T-cell (primary cell): ENCODE measurements at regions not wholly inside any gene's neighbourhood (a gene's known extent, or its start where the extent isn't known, plus 50 kb on each side); places are given as distances from the start of the nearest gene placed in this dataset.
"Not testable (repeated sequence)": the region's sequence is repeated elsewhere in the genome, so short reads cannot be mapped to it uniquely, and the experiment has no call there.

Source experiments
- ATAC-seq, 4 experiments: fragments of 200-7000 bp in 3 of 4; fragments of 150-1000 bp in 1 of 4; cut with Tn5 transposase; replicated peaks in 1 of 4; 1 replicate in 3 of 4; 2 replicates in 1 of 4; pipeline ENCODE4 v1.10.0; 2021; ENCODE audit warnings: moderate library complexity in 3 of 4, mild to moderate bottlenecking in 2 of 4, moderate number of reproducible peaks in 1 of 4
- CTCF ChIA-PET, 2 donors: fragments of 300-600 bp; sonication (Branson Sonifier 250); formaldehyde crosslinking; loops; one replicate each; lab custom pipeline; 2022; ENCODE audit warnings: antibody characterized with exemption in 2 of 2; lab: Charles Lee
- POLR2A ChIA-PET, 2 donors: fragments of 300-600 bp; sonication (Branson Sonifier 250); formaldehyde crosslinking; loops; one replicate each; lab custom pipeline; 2022; ENCODE audit warnings: antibody characterized with exemption in 2 of 2; lab: Charles Lee
- DNase-seq, 35 experiments: peaks; one replicate each; pipeline versions ENCODE4 v3.0.0 to v3.0.0-alpha.2; 2013 to 2023
- H3K27ac ChIP-seq: one replicate; pipeline ENCODE4 v1.5.1; 2013; ENCODE audit warnings: low read length
- H3K27me3 ChIP-seq, 2 experiments: replicated peaks in 1 of 2; 1 replicate in 1 of 2; 2 replicates in 1 of 2; pipeline versions ENCODE4 v1.6.1 to v1.7.0; 2013; ENCODE audit warnings: low read length in 1 of 2, mixed read lengths in 1 of 2; ENCODE audit not compliant: control insufficient read depth in 2 of 2, insufficient read depth in 2 of 2; ENCODE audit errors: extremely low read depth in 1 of 2
- H3K36me3 ChIP-seq, 2 donors: 1 replicate in 1 of 2; 2 replicates in 1 of 2; pipeline versions ENCODE4 v1.6.1 to v1.7.0; 2013; ENCODE audit warnings: low read length in 1 of 2; ENCODE audit not compliant: control insufficient read depth in 2 of 2, insufficient read depth in 1 of 2; ENCODE audit errors: extremely low read depth in 1 of 2
- H3K4me1 ChIP-seq, 2 experiments: 1 replicate in 1 of 2; 2 replicates in 1 of 2; pipeline versions ENCODE4 v1.6.1 to v1.7.0; 2013; ENCODE audit warnings: low read length in 2 of 2, mixed read lengths in 1 of 2; ENCODE audit not compliant: insufficient read depth in 2 of 2, control insufficient read depth in 1 of 2; ENCODE audit errors: extremely low read depth in 1 of 2
- H3K4me3 ChIP-seq, 2 donors: 1 replicate in 1 of 2; 2 replicates in 1 of 2; pipeline versions ENCODE4 v1.5.1 to v1.7.0; 2013; ENCODE audit warnings: mild to moderate bottlenecking in 2 of 2, low read length in 1 of 2, moderate library complexity in 1 of 2; ENCODE audit not compliant: control insufficient read depth in 1 of 2; ENCODE audit errors: extremely low read depth in 1 of 2
- H3K9me3 ChIP-seq: 2 replicates; pipeline ENCODE4 v1.7.0; 2013
- H3K27ac Mint-ChIP-seq, 2 donors: one replicate each; pipeline ENCODE4 v1.8.0; 2020 to 2021; ENCODE audit warnings: mild to moderate bottlenecking in 2 of 2, mixed read lengths in 2 of 2
- H3K27me3 Mint-ChIP-seq, 2 donors: one replicate each; pipeline ENCODE4 v1.8.0; 2021 to 2022; ENCODE audit warnings: mixed read lengths in 2 of 2
- H3K36me3 Mint-ChIP-seq: one replicate; pipeline ENCODE4 v1.8.0; 2021; ENCODE audit warnings: mixed read lengths
- H3K4me1 Mint-ChIP-seq, 3 donors: one replicate each; pipeline ENCODE4 v1.8.0; 2020 to 2022; ENCODE audit warnings: mixed read lengths in 3 of 3, mild to moderate bottlenecking in 1 of 3
- H3K4me3 Mint-ChIP-seq, 3 donors: one replicate each; pipeline ENCODE4 v1.8.0; 2020 to 2022; ENCODE audit warnings: mild to moderate bottlenecking in 3 of 3, mixed read lengths in 3 of 3, moderate library complexity in 3 of 3
- H3K9me3 Mint-ChIP-seq, 3 donors: one replicate each; pipeline ENCODE4 v1.8.0; 2020 to 2022; ENCODE audit warnings: mixed read lengths in 3 of 3
- WGBS: methylation state at CpG from one replicate; pipeline ENCODE4 v1.1.5; 2013; ENCODE audit warnings: missing lambda C conversion rate; ENCODE audit not compliant: insufficient coverage; 5-methylcytosine and 5-hydroxymethylcytosine counted together

GRCh38 chr6:40133981-40134380 lies 199.7 kb upstream of the MOCS1 start:
- H3K9me3 Mint-ChIP-seq, H3K27ac ChIP-seq, H3K4me1 ChIP-seq, POLR2A ChIA-PET, H3K27ac Mint-ChIP-seq, H3K4me1 Mint-ChIP-seq, DNase-seq, H3K36me3 Mint-ChIP-seq, H3K9me3 ChIP-seq, CTCF ChIA-PET, H3K4me3 Mint-ChIP-seq, ATAC-seq, H3K4me3 ChIP-seq, H3K36me3 ChIP-seq, H3K27me3 ChIP-seq: not testable (repeated sequence)
- peaks cover 2 to 11% of the 10 kb centered on the region in 2 donors for H3K27me3 Mint-ChIP-seq
- 96% methylated on average over 13 of the region's 20 CpGs for WGBS

- no peaks in the 10 kb centered on the region for H3K36me3 Mint-ChIP-seq
- no peaks in the 10 kb centered on the region for H3K4me1 Mint-ChIP-seq
- Histone ChIP-seq H3K27me3 (no peaks in the 10 kb centered on the region), H3K27ac (no peak overlapping the region), H3K4me1 (no peaks in the 10 kb centered on the region), H3K4me3 (no peak overlapping the region), H3K9me3 (no peaks in the 10 kb centered on the region), H3K36me3 (no peaks in the 10 kb centered on the region)
- H3K27ac Mint-ChIP-seq, result no peak overlapping the region
- POLR2A ChIA-PET, result no interaction called here
- CTCF ChIA-PET, result no interaction called here
- DNase-seq, result no peak
- no CpG with 5 or more reads among the region's 2 CpGs for WGBS
- H3K9me3 Mint-ChIP-seq, result peaks cover 0 to 10% (median 0%) of the 10 kb centered on the region in 3 donors
- no peak overlapping the region for H3K4me3 Mint-ChIP-seq
- no peak for ATAC-seq
- H3K27me3 Mint-ChIP-seq, result peaks cover 0 to 13% of the 10 kb centered on the region in 2 donors
These were observed 197.4 kb upstream of the MOCS1 start for GRCh38 chr6:40131675-40132074.

- Histone ChIP-seq H3K27ac (no peak overlapping the region), H3K4me1 (no peaks in the 10 kb centered on the region), H3K9me3 (no peaks in the 10 kb centered on the region), H3K36me3 (no peaks in the 10 kb centered on the region), H3K4me3 (no peak overlapping the region), H3K27me3 (no peaks in the 10 kb centered on the region)
- Mint-ChIP-seq H3K9me3 (no peaks in the 10 kb centered on the region), H3K4me1 (no peaks in the 10 kb centered on the region), H3K27me3 (peaks cover 0 to 14% of the 10 kb centered on the region in 2 donors), H3K4me3 (no peak overlapping the region), H3K27ac (no peak overlapping the region), H3K36me3 (no peaks in the 10 kb centered on the region)
- WGBS, result no CpG with 5 or more reads among the region's 2 CpGs
- CTCF ChIA-PET, result no interaction called here
- ATAC-seq, result no peak
- POLR2A ChIA-PET, result no interaction called here
- DNase-seq, result no peak
These were observed 193.9 kb upstream of the MOCS1 start for GRCh38 chr6:40128127-40128526.

- DNase-seq (no peak), ATAC-seq (no peak)
- no peaks in the 10 kb centered on the region for H3K36me3 ChIP-seq
- H3K9me3 Mint-ChIP-seq, result no peaks in the 10 kb centered on the region
- H3K36me3 Mint-ChIP-seq, result no peaks in the 10 kb centered on the region
- peaks cover 0 to 14% of the 10 kb centered on the region in 2 donors for H3K27me3 Mint-ChIP-seq
- H3K9me3 ChIP-seq, result no peaks in the 10 kb centered on the region
- POLR2A ChIA-PET, result no interaction called here
- no peak overlapping the region for H3K27ac Mint-ChIP-seq
- H3K4me3 Mint-ChIP-seq, result no peak overlapping the region
- 33% methylated on average over 1 of the region's 3 CpGs for WGBS
- CTCF ChIA-PET, result no interaction called here
- H3K4me3 ChIP-seq, result no peak overlapping the region
- no peaks in the 10 kb centered on the region for H3K4me1 ChIP-seq
- no peak overlapping the region for H3K27ac ChIP-seq
- no peaks in the 10 kb centered on the region for H3K27me3 ChIP-seq
- no peaks in the 10 kb centered on the region for H3K4me1 Mint-ChIP-seq
These were observed 191.6 kb upstream of the MOCS1 start for GRCh38 chr6:40125680-40126394.

- ATAC-seq (no peak), DNase-seq (no peak)
- Histone ChIP-seq H3K27me3 (no peaks in the 10 kb centered on the region), H3K9me3 (no peaks in the 10 kb centered on the region), H3K4me1 (no peaks in the 10 kb centered on the region), H3K27ac (no peak overlapping the region), H3K4me3 (no peak overlapping the region), H3K36me3 (no peaks in the 10 kb centered on the region)
- Mint-ChIP-seq H3K27ac (no peak overlapping the region), H3K4me1 (no peaks in the 10 kb centered on the region), H3K36me3 (no peaks in the 10 kb centered on the region), H3K9me3 (no peaks in the 10 kb centered on the region), H3K27me3 (peaks cover 0 to 11% of the 10 kb centered on the region in 2 donors), H3K4me3 (no peak overlapping the region)
- ChIA-PET CTCF (no interaction called here), POLR2A (no interaction called here)
- WGBS, result no CpG with 5 or more reads among the region's 4 CpGs
These were observed 190.7 kb upstream of the MOCS1 start for GRCh38 chr6:40124924-40125323.

GRCh38 chr6:40116832-40117231 lies 182.6 kb upstream of the MOCS1 start:
- no peak overlapping the region for H3K4me3 ChIP-seq
- no peak overlapping the region for H3K27ac ChIP-seq
- H3K27me3 ChIP-seq, result no peaks in the 10 kb centered on the region
- H3K9me3 Mint-ChIP-seq, result no peaks in the 10 kb centered on the region
- no peaks in the 10 kb centered on the region for H3K4me1 ChIP-seq
- no peaks in the 10 kb centered on the region for H3K4me1 Mint-ChIP-seq
- no peak overlapping the region for H3K4me3 Mint-ChIP-seq
- ChIA-PET POLR2A (no interaction called here), CTCF (no interaction called here)
- ATAC-seq (no peak), DNase-seq (no peak)
- no peaks in the 10 kb centered on the region for H3K9me3 ChIP-seq
- H3K36me3 ChIP-seq, result no peaks in the 10 kb centered on the region
- no peak overlapping the region for H3K27ac Mint-ChIP-seq
- H3K36me3 Mint-ChIP-seq, result no peaks in the 10 kb centered on the region
- WGBS, result 0% methylated on average over 1 of the region's 1 CpG
- peaks cover 5 to 18% of the 10 kb centered on the region in 2 donors for H3K27me3 Mint-ChIP-seq

GRCh38 chr6:40112350-40112749 lies 178.1 kb upstream of the MOCS1 start:
- WGBS, result 70% methylated on average over 4 of the region's 4 CpGs
- POLR2A ChIA-PET, result no interaction called here
- no peaks in the 10 kb centered on the region for H3K4me1 Mint-ChIP-seq

More at GRCh38 chr6:40112350-40112749, 178.1 kb upstream of the MOCS1 start:
- Mint-ChIP-seq H3K4me3 (no peak overlapping the region), H3K9me3 (peaks cover 0 to 9% (median 8%) of the 10 kb centered on the region in 3 donors), H3K27me3 (peaks cover 7 to 32% of the 10 kb centered on the region in 2 donors), H3K36me3 (no peaks in the 10 kb centered on the region), H3K27ac (no peak overlapping the region)
- no peak overlapping the region for H3K27ac ChIP-seq
- no peak overlapping the region for H3K4me3 ChIP-seq
- no peaks in the 10 kb centered on the region for H3K4me1 ChIP-seq
- H3K36me3 ChIP-seq, result no peaks in the 10 kb centered on the region
- no peaks in the 10 kb centered on the region for H3K27me3 ChIP-seq
- no peaks in the 10 kb centered on the region for H3K9me3 ChIP-seq
- no peak for DNase-seq
- ATAC-seq, result no peak
- CTCF ChIA-PET, result no interaction called here
